Superior temporal gyrus (tissue), 1 donor: ENCODE measurements at regions not wholly inside any gene's neighbourhood (a gene's known extent, or its start where the extent isn't known, plus 50 kb on each side); places are given as distances from the start of the nearest gene placed in this dataset.

Source experiments
- DNase-seq: peaks from one replicate; pipeline ENCODE4 v3.0.0-alpha.2; 2016; ENCODE audit errors: extremely low spot score

- no peak for DNase-seq
These were observed 108.8 kb downstream of the SQOR start for GRCh38 chr15:45743426-45744235.

GRCh38 chr15:45744236-45744589 lies 109.4 kb downstream of the SQOR start:
- DNase-seq = no peak

GRCh38 chr15:45747426-45747825 lies 112.6 kb downstream of the SQOR start:
- DNase-seq = no peak

- no peak for DNase-seq
These were observed 116.8 kb downstream of the SQOR start for GRCh38 chr15:45751629-45752028.

GRCh38 chr15:45759936-45760335 lies 125.1 kb downstream of the SQOR start:
- DNase-seq = no peak

GRCh38 chr15:45762726-45763125 lies 127.9 kb downstream of the SQOR start:
- DNase-seq = no peak

- no peak for DNase-seq
These were observed 128.5 kb downstream of the SQOR start for GRCh38 chr15:45763170-45763869.

- no peak for DNase-seq
These were observed 138.3 kb downstream of the SQOR start for GRCh38 chr15:45773149-45773548.

- DNase-seq = no peak
These were observed 141.9 kb downstream of the SQOR start for GRCh38 chr15:45776772-45777171.

- no peak for DNase-seq
These were observed 143.0 kb downstream of the SQOR start for GRCh38 chr15:45777781-45778180.

- DNase-seq = no peak
These were observed 145.5 kb downstream of the SQOR start for GRCh38 chr15:45780352-45780751.

- DNase-seq = no peak
These were observed 149.8 kb downstream of the SQOR start for GRCh38 chr15:45784656-45785055.

GRCh38 chr15:45785897-45786296 lies 151.1 kb downstream of the SQOR start:
- DNase-seq = no peak

GRCh38 chr15:45790325-45790943 lies 155.6 kb downstream of the SQOR start:
- DNase-seq = peak; percentile 27

GRCh38 chr15:45794304-45794703 lies 159.5 kb downstream of the SQOR start:
- no peak for DNase-seq

GRCh38 chr15:45794712-45795439 lies 160.0 kb downstream of the SQOR start:
- no peak for DNase-seq

- DNase-seq = peak; percentile 72
These were observed 160.7 kb downstream of the SQOR start for GRCh38 chr15:45795440-45796069.

GRCh38 chr15:45796433-45796832 lies 161.6 kb downstream of the SQOR start:
- no peak for DNase-seq

- DNase-seq = no peak
These were observed 164.7 kb downstream of the SQOR start for GRCh38 chr15:45799508-45799907.

GRCh38 chr15:45801543-45801942 lies 166.7 kb downstream of the SQOR start:
- no peak for DNase-seq

- no peak for DNase-seq
These were observed 167.3 kb downstream of the SQOR start for GRCh38 chr15:45802140-45802539.

GRCh38 chr15:45804028-45804427 lies 169.2 kb downstream of the SQOR start:
- no peak for DNase-seq
